Activated CD4-positive, CD25-positive, alpha-beta regulatory T cell treated with anti-CD3 and anti-CD28 coated beads, Interleukin-2, amount 50 U/mL, for 72 hours (primary cell): ENCODE measurements at regions not wholly inside any gene's neighbourhood (a gene's known extent, or its start where the extent isn't known, plus 50 kb on each side); places are given as distances from the start of the nearest gene placed in this dataset.

Source experiments
- DNase-seq: peaks from one replicate; pipeline ENCODE4 v3.0.0; 2021

DNA sequence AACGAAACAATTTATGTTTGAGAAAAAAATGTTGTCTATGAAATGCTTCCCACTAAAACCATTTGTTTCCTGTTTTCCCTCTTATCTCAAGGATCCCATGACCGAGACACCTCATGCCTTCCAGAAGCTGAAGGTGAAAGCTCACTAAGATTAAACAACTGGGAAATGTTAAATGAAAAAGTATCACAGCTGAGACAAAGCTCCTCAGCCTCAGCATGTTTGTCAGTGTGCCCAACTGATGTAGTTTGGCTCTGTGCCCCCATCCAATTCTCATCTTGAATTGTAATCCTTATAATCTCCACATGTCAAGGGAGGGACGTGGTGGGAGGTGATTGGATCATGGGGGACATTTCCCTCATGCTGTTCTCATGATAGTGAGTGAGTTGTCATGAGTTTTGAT lies 327.3 kb downstream of the HTR7 start:
- no peak for DNase-seq

DNA sequence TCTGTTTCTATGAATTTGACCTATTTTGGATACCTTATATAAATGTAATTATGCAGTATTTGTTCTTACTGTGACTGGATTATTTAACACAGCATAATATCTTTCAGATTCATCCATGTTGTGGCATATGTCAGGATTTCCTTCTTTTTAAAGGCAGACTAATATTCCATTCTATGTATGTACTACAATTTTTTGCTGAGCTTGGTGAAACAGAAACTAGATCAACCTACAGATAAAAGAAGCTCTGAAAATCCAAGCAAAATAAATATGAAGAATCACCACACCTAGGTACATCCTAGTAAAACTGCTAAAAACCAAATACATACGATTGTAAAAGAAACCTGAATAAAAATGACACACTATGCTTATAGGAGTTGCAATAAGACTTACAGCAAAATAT lies 300.5 kb downstream of the HTR7 start:
- DNase-seq, result no peak

DNA sequence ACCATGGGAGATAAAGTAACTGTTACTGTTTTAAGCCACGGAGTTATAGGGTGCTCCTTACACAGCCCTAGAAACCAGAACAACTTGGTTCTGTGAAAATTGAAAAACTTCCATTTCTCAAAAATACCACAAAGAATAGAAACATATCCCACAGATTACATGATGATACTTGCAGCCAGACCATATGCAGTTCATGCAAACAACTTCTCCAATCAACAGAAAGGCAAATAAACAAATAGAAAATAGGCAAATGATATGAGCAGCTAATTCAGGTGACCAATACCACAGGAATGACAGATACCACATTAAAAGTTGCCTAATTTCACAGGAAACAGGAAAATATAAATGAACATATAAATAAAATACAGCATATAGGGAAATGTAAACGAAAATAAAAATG lies 297.5 kb downstream of the HTR7 start:
- DNase-seq, result no peak

DNA sequence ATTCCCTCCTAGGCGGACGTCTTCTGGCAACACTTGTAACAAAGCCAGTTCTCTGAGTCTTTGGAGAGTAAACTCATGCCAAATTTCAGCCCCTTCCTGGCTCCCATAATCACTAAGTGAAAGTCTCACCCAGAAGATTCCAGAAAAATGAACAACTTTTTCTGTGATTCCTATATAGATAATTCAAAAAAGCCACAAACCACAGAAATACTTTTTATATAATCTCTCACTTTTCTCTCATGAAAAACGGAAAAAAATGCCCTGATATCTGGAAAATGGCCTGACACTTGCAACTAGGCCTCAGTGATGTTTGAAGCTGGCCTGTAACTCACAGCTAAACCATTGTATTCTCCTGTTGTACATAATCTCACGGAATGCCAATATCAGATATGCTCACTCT lies 296.2 kb downstream of the HTR7 start:
- DNase-seq, result no peak

DNA sequence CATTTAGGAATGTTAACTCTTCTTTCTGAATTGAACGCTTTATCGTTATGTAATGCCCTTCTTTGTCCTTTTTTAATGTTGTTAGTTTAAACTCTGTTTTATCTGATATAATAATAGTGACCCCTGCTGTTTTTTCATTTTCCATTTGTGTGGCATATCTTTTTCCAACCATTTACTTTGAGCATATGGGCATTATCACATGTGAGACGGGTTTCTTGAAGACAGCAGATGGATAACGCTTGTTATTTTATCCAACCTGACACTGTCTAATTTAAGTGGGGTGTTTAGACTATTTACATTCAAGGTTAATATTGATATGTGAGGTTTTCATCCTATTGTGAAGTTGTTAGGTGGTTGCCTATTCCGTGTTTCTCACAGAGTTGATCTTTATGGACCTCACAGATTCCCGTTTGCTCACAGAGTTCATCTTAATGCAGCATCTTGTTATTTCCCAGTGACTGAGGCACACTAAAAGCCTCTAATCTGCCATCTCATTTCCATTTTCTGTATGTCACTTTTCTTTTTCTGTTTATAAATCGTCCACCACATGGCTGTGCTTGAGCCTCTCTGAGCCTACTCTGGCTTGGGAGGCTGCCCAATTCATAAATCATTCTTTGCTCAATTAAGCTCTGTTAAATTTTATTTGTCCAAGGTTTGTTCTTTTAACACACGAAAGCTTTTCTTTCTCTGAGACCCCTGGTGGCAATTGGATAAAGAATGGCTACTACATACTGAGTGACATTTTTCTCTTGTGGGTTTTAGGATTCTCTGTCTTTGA lies 286.2 kb downstream of the HTR7 start:
- no peak for DNase-seq

DNA sequence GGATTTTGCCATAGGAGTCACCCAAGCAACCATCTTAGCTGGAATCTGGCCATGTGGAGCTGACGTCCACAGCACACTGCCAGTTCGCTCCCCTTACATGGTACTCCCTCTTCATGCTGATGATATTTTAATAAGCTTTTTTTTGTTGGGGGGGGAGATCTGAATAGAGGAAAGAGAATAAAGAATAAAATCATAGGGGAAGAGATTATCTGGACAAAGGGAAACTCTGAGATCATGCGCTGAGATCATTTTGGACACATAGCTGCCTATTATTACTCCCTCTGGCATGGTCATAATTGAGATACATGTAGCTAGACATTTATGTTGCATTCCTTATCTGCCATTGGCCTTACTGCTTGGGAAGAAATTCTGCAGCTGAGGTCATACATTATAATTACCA lies 282.7 kb downstream of the HTR7 start:
- no peak for DNase-seq

DNA sequence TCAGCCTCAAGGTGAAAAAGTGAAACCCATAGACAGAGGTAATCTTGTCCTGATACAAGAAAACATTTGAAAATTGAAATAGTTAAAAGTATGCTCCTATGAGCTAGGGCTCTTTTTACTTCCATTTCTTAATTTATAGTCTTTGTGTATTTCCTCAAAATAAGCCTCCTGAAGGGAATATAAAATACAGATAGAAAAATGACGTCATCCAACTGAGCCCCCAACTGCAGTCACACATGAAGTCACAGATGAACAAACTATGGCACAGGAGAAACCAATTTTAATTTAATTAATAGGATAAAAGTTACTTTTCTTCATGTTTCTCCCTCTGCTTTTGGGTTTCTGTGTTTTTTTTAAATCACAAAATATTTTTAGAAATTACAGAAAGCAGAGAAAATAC lies 280.3 kb downstream of the HTR7 start:
- no peak for DNase-seq

DNA sequence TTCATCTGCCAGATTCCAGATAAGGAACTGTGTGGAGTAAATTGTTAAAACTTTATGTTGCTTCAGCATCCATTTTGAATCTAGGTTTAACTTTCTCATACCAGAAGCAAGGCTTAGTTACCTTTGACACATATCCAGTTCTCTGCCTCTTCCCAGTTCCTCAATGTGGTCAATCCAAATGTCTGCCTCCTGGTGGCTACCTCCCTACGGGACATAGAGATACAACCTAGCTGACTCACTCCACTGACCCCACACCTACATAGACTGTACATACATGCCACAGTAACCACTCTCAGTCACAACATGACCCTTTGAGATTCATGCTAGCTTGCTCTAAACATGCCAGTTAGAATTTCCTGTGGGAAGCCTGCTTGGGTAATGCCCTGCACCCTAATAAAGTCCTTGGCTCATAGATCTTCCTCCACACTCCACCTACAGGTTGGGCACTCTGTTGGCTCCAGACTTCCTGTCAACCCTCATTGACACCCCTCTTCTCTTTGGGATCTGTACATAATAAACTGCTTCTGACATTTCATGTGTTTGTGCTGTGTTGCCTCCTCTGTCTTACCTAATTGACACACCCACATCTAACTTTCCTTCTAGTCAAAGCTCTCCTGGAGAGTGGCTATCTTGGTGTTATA lies 278.1 kb downstream of the HTR7 start:
- DNase-seq, result no peak

DNA sequence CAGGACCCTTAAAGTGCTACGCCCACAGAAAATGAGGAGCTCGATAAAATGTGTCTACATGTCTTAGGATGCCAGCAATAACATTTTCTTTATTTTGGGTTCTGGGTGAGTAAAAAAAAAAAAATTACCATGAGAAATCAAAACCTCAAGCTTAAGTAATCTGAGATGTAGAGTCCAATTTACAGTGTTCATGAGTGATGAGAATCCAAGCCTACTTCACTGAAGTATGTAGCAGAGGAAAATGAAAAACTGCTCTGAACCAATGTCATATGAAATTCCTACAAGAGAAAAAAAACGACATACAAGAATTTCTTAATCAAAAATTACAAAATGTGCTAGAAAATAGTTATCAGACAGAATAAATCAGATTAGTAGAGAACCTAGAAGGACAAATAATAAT lies 274.4 kb downstream of the HTR7 start:
- no peak for DNase-seq

DNA sequence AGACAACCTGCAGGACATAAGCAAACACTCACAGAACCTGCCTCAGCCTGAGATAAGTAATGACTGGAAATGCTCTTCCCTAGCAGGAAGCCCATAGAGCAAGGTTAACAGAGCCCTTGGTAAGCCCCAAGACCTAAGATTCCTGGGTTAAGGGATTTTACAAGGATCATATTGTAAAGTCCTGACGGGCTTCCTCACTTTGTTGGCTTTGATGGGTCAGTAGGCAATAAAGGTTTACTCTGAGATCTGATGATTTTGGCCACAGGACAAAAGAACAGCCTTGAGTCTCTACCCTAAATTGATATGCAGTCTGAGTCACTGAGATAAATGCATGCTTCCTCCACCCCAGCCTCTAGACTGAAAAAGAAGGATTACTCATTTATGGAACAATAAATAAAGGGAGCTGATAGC lies 270.8 kb downstream of the HTR7 start:
- DNase-seq, result no peak

DNA sequence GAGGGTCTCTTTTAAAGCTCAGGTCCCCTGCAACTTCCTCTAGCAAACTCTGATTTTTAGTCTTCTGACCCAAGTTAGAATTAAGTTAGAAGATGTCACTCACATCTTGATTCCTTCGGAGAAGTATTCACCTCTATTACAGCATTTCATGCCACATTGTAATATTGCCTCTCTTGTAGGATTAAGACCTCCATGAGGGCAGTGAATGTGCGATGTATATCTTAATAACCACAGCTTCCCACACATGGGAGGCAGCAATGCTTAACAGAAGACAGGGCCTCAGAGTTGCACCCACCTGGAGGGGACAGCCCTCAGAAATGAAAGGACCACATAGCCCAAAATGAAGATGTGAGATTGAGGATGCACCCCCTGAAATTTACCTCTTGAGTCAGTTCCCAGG lies 270.3 kb downstream of the HTR7 start:
- no peak for DNase-seq

DNA sequence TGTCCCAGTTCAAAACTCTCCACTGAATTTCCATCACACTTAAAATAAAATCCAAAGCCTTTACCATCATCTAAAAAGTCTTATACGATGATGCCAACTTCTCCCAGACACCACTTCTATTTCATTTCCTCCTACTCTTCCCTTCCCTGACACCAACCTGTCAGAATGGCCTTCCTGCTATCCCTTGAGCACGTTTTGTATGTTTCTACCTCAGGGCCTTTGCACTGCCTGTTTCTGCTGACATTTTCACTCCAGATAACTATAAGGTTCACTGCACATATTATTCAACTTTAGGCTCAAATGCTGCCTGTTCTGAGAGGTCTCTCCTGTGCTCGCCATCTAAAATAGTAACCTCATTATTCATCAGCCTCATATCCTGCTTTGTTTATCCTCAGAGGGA lies 269.6 kb downstream of the HTR7 start:
- DNase-seq, result no peak

DNA sequence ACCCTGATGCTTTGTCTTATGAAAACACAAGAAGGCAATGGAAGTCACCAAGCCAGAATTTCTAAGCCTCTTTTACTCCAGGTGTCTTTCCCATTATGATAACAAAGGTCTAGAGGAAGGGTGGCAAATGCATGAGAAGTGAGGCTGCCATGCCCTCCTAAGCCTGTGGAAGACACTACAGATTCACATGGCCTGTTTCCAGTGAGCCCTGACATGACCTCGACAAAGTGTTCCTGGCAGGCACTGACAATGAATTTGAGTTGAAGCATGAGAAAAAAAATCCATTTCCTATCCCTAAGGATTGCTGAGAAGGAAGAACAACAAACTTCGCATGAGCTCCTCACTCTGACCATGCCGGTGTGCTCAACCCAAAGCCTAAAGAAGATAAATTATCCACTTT lies 268.0 kb downstream of the HTR7 start:
- no peak for DNase-seq

DNA sequence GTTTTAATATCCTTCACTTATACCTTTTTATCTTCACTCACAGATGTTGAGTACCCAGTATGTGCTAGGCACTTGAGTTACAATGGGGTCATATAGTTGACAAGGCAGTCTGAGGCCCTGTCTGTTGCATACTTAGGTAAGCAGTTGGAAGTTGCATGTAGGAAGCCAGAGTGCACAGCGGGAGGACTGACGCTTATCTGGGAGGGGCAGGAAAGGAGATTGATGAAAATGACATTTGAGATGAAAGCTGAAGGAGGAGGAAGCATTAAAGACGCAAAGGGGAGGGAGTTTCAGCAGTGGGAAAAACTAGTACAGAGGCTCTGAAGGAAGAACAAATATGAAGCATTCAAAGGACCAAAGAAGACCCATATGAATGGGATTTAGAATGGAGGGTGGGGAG lies 266.2 kb downstream of the HTR7 start:
- DNase-seq, result no peak

DNA sequence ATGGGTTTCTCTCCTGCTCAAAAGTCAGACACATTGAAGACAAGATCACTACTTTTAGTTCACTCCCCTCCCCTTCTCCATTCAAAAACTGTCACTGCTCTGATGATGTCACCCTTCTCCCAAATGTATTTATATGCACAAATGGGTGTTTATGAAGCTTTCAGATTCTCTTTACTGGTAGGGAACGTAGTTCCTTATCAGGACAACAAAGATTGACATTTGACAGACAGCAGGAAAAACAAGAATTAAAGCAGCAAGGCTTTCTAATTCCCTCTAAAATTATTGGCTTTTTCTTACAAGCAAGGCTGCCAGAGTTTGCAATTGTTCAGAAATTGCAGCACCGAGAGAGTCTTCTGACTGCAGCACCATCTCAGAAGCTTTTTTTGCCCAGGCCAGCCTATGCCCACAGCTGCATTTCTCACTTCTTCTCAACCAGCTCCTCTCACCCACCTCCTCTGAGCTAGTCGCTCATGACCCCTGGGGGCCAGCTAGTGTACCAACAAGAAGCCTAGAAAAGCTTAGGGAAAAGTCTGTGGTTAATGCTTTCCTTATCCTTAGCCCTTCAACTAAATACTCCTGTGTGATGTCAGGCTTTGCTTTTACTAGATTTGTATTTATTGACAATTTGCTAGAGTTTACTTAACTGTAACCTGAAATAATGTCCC lies 265.1 kb downstream of the HTR7 start:
- DNase-seq, result no peak

DNA sequence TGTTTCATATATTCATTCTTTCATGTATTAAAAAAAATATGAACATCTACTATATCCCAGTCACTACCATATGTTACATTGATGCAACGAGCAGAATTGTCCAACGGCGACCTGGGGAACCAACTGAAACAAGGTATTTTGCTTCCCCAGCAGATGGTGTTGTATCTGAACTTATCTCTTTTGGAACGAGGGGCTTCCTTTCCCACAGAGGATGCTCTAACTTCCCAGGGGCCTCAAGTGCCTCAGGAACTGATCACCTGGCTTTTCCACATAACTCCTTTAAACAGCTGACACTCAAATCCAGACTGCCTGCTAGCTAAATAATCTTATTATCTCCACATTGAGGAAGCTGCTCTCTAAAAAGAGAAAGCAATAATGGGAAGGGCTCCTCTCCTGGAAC lies 259.3 kb downstream of the HTR7 start:
- no peak for DNase-seq

DNA sequence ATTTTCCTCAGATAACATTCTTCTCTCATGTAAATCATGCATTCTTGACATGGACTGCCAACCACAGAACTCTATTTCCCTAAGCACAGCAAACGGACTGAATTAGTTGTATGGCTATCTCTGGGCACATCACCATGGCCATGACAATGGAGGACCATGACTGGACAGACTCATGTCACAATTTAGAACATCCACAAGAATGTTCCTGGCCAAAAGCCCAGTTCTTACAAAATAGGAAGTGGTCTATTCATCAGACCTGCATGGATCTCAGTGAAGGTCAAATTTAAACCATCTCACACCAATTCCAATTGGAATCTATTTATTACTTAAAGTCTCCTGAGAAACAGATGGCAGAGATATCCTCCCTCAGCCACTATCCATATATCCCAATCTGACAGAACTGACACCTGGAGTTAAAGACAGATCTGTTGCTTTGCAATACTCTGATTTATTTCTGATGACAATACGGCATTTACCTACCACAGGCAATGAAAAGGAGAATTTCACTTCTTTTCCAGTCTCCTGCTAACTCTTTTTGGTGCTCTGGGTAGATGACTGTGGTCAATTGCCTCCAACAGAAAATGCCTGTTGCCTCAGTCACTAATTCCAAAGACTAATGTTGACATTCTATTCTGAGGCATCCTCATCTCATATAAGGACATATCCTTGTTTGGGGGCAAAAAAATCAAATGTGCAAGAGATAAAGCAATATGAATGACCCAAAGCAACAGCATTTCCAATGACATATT lies 254.8 kb downstream of the HTR7 start:
- DNase-seq, result no peak

DNA sequence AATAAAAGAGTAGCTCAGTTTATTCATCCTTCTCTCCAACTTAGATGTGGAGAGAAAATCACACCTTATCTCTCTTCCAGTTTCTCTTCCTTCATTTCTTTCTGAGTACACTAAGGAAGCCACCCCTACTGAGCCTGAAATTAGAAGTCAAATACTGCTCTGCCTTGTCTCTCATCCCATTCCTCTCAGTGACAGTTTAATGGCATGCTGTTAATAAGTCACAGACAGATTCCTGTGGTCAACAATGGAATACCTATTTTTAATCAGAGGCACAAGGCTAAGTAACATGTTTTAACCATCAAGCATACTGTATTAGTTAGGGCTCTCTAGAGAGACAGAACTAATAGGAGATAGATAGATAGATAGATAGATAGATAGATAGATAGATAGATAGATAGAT lies 253.2 kb downstream of the HTR7 start:
- DNase-seq, result no peak

DNA sequence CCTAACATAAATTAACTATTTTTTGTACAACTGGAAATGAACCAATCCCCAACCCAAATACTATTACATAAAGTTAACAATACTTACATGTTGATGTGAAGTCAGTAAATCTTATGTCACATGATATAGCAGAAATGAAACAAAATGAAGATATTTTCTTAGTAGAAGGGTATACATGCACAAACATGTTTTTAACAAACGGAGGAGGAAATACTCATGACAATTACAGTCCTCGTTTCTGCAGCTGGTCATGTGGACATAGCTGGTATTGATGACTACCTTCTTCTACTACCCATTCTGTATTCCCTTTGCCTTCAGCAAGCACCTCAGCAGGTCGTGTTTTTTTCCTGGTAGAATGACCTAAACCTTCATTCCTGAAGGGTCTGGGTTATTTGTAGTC lies 252.3 kb downstream of the HTR7 start:
- DNase-seq, result no peak

DNA sequence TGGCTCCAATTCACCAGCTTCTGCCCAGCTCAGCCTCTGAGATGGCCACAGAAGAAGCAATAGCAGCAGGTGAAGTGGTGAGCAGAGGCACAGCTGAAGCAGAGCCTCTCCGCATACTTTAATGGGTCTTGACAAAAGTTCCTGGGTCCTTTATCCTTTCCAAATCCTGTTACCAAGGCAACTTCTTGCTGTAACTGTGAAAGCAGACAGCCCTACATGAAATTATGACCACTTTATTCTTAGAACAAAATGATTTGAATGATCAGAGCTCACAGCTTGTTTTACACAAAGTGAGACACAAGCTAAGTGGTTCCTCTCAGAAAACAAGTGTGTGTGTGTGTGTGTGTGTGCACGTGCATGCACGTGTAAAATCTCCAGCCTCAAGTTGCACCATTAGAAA lies 245.6 kb downstream of the HTR7 start:
- no peak for DNase-seq

DNA sequence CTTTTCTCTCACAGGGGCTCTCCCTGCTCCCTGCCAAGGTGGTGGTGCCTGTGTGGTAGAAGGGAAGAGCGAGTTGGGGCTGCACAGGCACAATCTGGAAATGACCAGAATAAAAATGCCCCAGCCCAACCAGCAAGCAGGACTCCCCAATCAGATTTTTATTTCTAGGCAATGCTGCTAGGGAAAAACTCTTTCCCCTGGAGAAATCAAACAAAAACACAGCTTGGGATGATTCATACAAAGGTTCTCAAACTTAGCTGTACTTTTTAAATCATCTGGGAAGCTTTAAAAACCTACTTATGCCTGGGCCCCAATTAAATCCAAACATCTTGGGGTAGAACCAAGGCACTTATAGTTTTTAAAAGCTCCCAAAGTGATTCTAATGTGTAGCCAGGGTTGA lies 243.2 kb downstream of the HTR7 start:
- no peak for DNase-seq

DNA sequence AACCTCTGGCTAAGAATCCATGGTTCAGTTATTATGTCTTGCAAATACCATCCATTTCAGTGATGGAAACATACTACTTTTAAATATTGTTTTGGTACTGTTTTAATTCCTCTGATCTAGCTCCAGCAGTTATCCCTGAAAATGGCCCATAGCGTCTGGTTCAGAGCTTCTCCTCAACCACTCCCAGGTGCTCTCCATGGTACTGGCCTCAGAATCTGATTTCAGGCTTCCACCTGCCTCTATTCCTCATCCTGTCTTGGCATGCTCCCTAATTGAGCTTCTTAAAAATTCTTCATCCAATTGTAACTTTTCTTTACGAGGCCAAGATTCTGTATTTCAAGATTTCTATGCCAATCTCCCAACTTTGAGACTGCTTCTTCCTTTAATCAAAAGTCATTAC lies 236.3 kb downstream of the HTR7 start:
- no peak for DNase-seq

DNA sequence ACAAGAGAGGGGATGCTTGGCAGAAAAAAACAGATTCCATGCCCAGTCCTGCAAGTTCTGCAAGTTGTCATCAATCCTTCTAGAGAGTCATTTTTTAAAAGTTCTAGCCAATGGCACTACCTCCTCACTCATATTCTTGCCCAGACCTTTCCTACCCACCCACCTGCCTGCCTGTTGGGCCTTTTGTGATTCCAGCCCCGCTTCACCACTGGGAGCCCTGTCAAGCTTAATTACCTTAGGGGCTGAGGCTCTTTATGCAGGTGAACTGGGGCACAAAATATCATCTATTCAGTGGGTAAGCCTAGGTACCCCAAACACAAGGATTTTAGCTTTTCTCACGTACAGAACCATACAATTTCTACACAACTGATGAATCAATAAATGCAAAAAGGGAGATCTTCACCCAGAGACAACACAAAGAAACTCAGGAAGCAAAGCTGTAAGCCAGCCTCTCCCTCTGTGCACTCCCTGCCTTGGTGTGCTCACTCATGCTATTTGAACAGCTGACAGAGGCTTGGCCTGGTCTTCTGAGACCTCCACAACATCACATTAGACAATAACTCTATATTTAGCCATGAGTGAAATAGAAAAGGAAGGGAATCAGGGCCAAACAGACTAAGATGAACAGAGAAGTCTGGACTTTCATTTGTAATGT lies 222.6 kb downstream of the HTR7 start:
- no peak for DNase-seq
